K562 (cell line): ENCODE measurements at regions not wholly inside any gene's neighbourhood (a gene's known extent, or its start where the extent isn't known, plus 50 kb on each side); places are given as distances from the start of the nearest gene placed in this dataset.

Experiments used
- ATAC-seq: fragments of 200-7000 bp; cut with Tn5 transposase; 3 replicates; pipeline ENCODE4 v1.9.1; 2020; ENCODE audit warnings: moderate library complexity
- BruUV-seq: library from RNA; stranded (reverse); fragments of 400-500 nt; replicated peaks from 2 replicates; lab custom pipeline; 2021; lab: Mats Ljungman, UMichigan
- CTCF ChIA-PET: fragments of 300-600 bp; formaldehyde crosslinking; extraction: SDS; loops from one replicate; lab custom pipeline; 2021; ENCODE audit warnings: low intra/inter-chr PET ratio; lab: Yijun Ruan, JAX
- POLR2A ChIA-PET: fragments of 300-600, 350-650 bp; sonication (Branson Sonifier 250); formaldehyde crosslinking; extraction: SDS; loops from one replicate; lab custom pipeline; 2021; ENCODE audit warnings: antibody characterized with exemption, inconsistent platforms; lab: Yijun Ruan, JAX
- DNase-seq, 4 experiments: peaks; one replicate each; pipeline versions ENCODE4 v3.0.0 to v3.0.0-alpha.2; 2011 to 2018; ENCODE audit warnings: low spot score in 3 of 4, mixed read lengths in 3 of 4; ENCODE audit errors: extremely low read depth in 1 of 4
- FAIRE-seq: peaks from 2 replicates; lab custom pipeline; 2011; peaks lifted over from hg19 to GRCh38; lab: Jason Lieb, UNC
- H2AFZ ChIP-seq: 2 replicates; pipeline ENCODE4 v1.6.0; 2011; ENCODE audit warnings: low read depth, low read length, control low read depth, inconsistent platforms
- H3K27ac ChIP-seq: fragments of 200-600 bp; 3 replicates; pipeline ENCODE4 v1.8.0; 2011; ENCODE audit warnings: low read depth, mild to moderate bottlenecking, control low read depth, inconsistent platforms, low read length, moderate library complexity, mixed read lengths; ENCODE audit errors: extremely low read depth
- H3K27me3 ChIP-seq, 2 experiments: fragments of 300-600 bp in 1 of 2; 2 replicates in 1 of 2; 3 replicates in 1 of 2; pipeline versions ENCODE4 v1.6.0 to v1.8.0; 2011; ENCODE audit warnings: inconsistent platforms in 2 of 2, low read length in 2 of 2, mild to moderate bottlenecking in 1 of 2, mixed read lengths in 1 of 2, moderate library complexity in 1 of 2; ENCODE audit not compliant: control insufficient read depth in 2 of 2, insufficient read depth in 2 of 2
- H3K36me3 ChIP-seq: fragments of 300-600 bp; 3 replicates; pipeline ENCODE4 v1.8.0; 2011; ENCODE audit warnings: mild to moderate bottlenecking, low read length, inconsistent platforms; ENCODE audit not compliant: control insufficient read depth, insufficient read depth
- H3K4me1 ChIP-seq, 2 experiments: fragments of 200-600 bp in 1 of 2; replicated peaks in 1 of 2; 2 replicates in 1 of 2; 3 replicates in 1 of 2; pipeline versions ENCODE4 v1.5.1 to v1.8.0; 2011; ENCODE audit warnings: inconsistent platforms in 2 of 2, low read length in 2 of 2, mild to moderate bottlenecking in 1 of 2, mixed read lengths in 1 of 2, moderate library complexity in 1 of 2; ENCODE audit not compliant: control insufficient read depth in 2 of 2, insufficient read depth in 2 of 2
- H3K4me2 ChIP-seq: 2 replicates; pipeline ENCODE4 v1.6.1; 2011; ENCODE audit warnings: low read length, control low read depth, inconsistent platforms, mixed read lengths; ENCODE audit not compliant: insufficient read depth
- H3K4me3 ChIP-seq: fragments of 200-600 bp; sonication (generic), shearing (Covaris generic); 2 replicates; pipeline ENCODE4 v1.5.1; 2016; ENCODE audit warnings: control low read depth, inconsistent platforms
- H3K79me2 ChIP-seq: fragments of 200-600 bp; 3 replicates; pipeline ENCODE4 v1.8.0; 2011; ENCODE audit warnings: low read length, inconsistent platforms; ENCODE audit not compliant: control insufficient read depth, insufficient read depth
- H3K9ac ChIP-seq, 2 experiments: 2 replicates each; pipeline versions ENCODE4 v1.6.0 to v1.6.1; 2011; ENCODE audit warnings: low read depth in 2 of 2, low read length in 2 of 2, control low read depth in 1 of 2, inconsistent platforms in 1 of 2, mild to moderate bottlenecking in 1 of 2, mixed read lengths in 1 of 2; ENCODE audit not compliant: insufficient read depth in 1 of 2
- H3K9me1 ChIP-seq: one replicate; pipeline ENCODE4 v1.6.0; 2011; ENCODE audit warnings: inconsistent platforms, mild to moderate bottlenecking, low read length, moderate library complexity; ENCODE audit not compliant: control insufficient read depth, insufficient read depth
- H3K9me3 ChIP-seq: replicated peaks from 2 replicates; pipeline ENCODE4 v1.5.1; 2011; ENCODE audit warnings: low read depth, low read length, inconsistent platforms; ENCODE audit not compliant: control insufficient read depth, insufficient read depth
- H4K20me1 ChIP-seq: replicated peaks from 2 replicates; pipeline ENCODE4 v1.6.1; 2011; ENCODE audit warnings: low read length, inconsistent platforms, mixed read lengths; ENCODE audit not compliant: control insufficient read depth, insufficient read depth
- CHAMP1 ChIP-seq: fragments of 450-650 bp; IDR thresholded peaks from 2 replicates; pipeline ENCODE4 v1.6.1; 2016; ENCODE audit warnings: mild to moderate bottlenecking
- DLX4 ChIP-seq: fragments of 250-450 bp; sonication (Bioruptor Pico); IDR thresholded peaks from 2 replicates; pipeline ENCODE4 v1.6.1; 2021; ENCODE audit warnings: mild to moderate bottlenecking
- EGR1 ChIP-seq: fragments of 450-650 bp; conservative IDR thresholded peaks from 2 replicates; pipeline ENCODE4 v1.6.1; 2017; ENCODE audit warnings: mild to moderate bottlenecking
- HMG20A ChIP-seq: fragments of 450-650 bp; formaldehyde crosslinking; conservative IDR thresholded peaks from 2 replicates; pipeline ENCODE4 v1.4.0; 2020; ENCODE audit warnings: mild to moderate bottlenecking, mixed read lengths
- SETDB1 ChIP-seq: IDR thresholded peaks from one replicate; pipeline ENCODE4 v1.6.1; 2012; ENCODE audit warnings: low read length, control low read depth, inconsistent platforms
- TEAD4 ChIP-seq, 2 experiments: sonication (generic) in 1 of 2; formaldehyde crosslinking in 1 of 2; IDR thresholded peaks; 2 replicates each; pipeline versions ENCODE4 v1.6.1 to v1.8.0; 2012 to 2022; ENCODE audit warnings: borderline replicate concordance in 1 of 2, inconsistent platforms in 1 of 2, low read length in 1 of 2, mild to moderate bottlenecking in 1 of 2, missing genetic modification reagents in 1 of 2
- TFAM ChIP-seq: fragments of 250-450 bp; sonication (Bioruptor Pico); conservative IDR thresholded peaks from 2 replicates; pipeline ENCODE4 v1.5.0; 2021; ENCODE audit warnings: mild to moderate bottlenecking, moderate library complexity
- THAP12 ChIP-seq: fragments of 250-450 bp; sonication (Bioruptor Pico); IDR thresholded peaks from 2 replicates; pipeline ENCODE4 v1.9.0; 2021; ENCODE audit warnings: mild to moderate bottlenecking, inconsistent platforms
- THRB ChIP-seq: fragments of 450-650 bp; formaldehyde crosslinking; conservative IDR thresholded peaks from 2 replicates; pipeline ENCODE4 v1.4.0; 2022; ENCODE audit warnings: mild to moderate bottlenecking, missing genetic modification characterization
- XRCC5 ChIP-seq: fragments of 200-400 bp; formaldehyde crosslinking; IDR thresholded peaks from 2 replicates; pipeline ENCODE4 v1.6.1; 2017; ENCODE audit warnings: low read depth, mild to moderate bottlenecking, low read length
- WGBS: fragments of 100-300 bp; shearing (Covaris generic); methylation state at CpG from one replicate; pipeline ENCODE4 v1.1.6; 2016; ENCODE audit warnings: low coverage, mixed read lengths; ENCODE audit not compliant: insufficient coverage; ENCODE audit errors: missing lambda C conversion rate; 5-methylcytosine and 5-hydroxymethylcytosine counted together
- in situ Hi-C: fragments of 300-500 bp; cut with MboI; formaldehyde crosslinking; loops from 4 replicates; pipeline ENCODE4 v1.15.0; 2018; ENCODE audit warnings: inconsistent platforms, mixed read lengths
- intact Hi-C: fragments of 100-400 bp; cut with micrococcal nuclease; formaldehyde crosslinking; loops from 2 replicates; pipeline ENCODE4 v1.14.2; 2022

- Histone ChIP-seq H3K4me1 (no peaks in the 10 kb centered on the region), H3K9ac (no peak overlapping the region), H3K79me2 (no peaks in the 10 kb centered on the region), H3K4me2 (no peak overlapping the region), H4K20me1 (no peaks in the 10 kb centered on the region), H3K9me1 (no peaks in the 10 kb centered on the region), H3K27me3 (no peaks in the 10 kb centered on the region), H3K27ac (no peak overlapping the region), H3K9me3 (no peaks in the 10 kb centered on the region), H2AFZ (no peak overlapping the region), H3K4me3 (no peak overlapping the region), H3K36me3 (no peaks in the 10 kb centered on the region)
- TF ChIP-seq THRB (CRISPR knock-in tag) (no peak), TFAM (no peak), THAP12 (no peak), SETDB1 (no peak), HMG20A (CRISPR knock-in tag) (no peak), CHAMP1 (no peak), EGR1 (no peak), TEAD4 (IDR thresholded peaks at IDR 0.05; ENCODE audit: low read length) (no peak), TEAD4 (CRISPR knock-in tag; IDR thresholded peaks at IDR 0.05; ENCODE audit: borderline replicate concordance) (no peak), DLX4 (CRISPR knock-in tag) (no peak), XRCC5 (no peak)
- BruUV-seq: no TSS peak
- in situ Hi-C loops (no loop called here), intact Hi-C loops (no loop called here)
- no peak for FAIRE-seq
- POLR2A ChIA-PET: no interaction called here
- CTCF ChIA-PET: no interaction called here
- DNase-seq: no peak
- no peak for ATAC-seq
- WGBS: 0% methylated on average over 2 of the region's 2 CpGs
Measured at GRCh38 chr12:59268295-59268809, 327.5 kb upstream of the SLC16A7 start.
